GM18861 (cell line): ENCODE measurements at regions not wholly inside any gene's neighbourhood (a gene's known extent, or its start where the extent isn't known, plus 50 kb on each side); places are given as distances from the start of the nearest gene placed in this dataset.

Experiments
- ATAC-seq: cut with Tn5 transposase; IDR thresholded peaks from one replicate; pipeline ENCODE4 v1.9.1; 2021; ENCODE audit not compliant: unreplicated experiment

DNA sequence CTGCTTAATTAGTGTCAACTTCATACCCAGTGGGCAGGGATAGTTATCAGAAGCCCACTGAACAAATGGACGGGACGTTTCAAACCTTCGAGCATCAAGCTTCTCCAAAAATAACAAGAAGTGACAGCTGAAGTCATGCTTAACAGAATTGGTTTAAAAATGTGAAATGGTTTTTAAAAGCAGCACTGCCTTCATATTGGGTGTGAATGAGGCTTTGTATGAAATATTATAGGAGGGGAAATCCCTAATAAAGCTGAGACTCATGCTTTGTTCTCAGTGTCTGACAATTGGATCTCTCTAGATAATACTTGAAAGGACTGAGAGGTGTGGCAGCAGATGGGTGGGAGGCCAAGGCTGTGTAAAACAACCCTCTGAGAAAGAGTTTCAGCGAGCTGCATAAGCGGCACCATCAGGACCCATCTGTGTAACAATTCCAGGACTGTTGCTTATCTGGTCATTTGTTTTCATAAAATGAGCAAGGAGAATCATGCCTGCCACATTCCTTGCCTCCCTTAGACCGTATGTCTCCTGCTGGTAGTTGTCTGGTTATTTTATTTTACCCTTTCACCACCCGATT lies 667.7 kb downstream of the DIAPH3 start:
- no peak for ATAC-seq

DNA sequence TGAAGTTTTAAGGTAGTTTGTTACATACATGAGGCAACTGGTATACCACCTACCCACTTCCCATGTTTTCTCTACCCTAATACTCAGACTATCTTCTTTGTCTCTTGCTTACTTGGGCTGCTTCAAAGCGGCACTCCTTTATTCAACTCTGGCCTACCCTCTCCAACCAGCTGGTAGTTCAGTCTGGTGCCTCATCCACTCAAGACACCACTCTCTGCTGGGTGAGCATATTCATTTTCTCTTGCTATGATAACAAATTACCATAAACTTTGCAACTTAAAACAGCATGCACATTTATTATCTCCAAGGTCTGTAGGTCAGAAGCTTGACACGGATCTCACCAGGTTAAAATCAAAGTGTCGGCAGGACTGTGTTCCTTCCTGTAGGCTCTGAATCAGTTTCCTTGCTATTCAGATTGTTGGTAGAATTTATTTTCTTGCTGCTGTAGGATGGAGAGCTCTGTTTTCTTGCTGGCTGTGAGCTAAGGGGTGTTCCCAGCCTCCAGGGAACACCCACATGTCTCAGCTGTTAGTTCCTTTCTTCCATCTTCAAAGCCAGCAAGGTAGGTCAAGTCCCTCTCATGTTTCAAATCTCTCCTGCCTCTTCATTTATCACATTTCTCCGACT lies 666.0 kb downstream of the DIAPH3 start:
- no peak for ATAC-seq

DNA sequence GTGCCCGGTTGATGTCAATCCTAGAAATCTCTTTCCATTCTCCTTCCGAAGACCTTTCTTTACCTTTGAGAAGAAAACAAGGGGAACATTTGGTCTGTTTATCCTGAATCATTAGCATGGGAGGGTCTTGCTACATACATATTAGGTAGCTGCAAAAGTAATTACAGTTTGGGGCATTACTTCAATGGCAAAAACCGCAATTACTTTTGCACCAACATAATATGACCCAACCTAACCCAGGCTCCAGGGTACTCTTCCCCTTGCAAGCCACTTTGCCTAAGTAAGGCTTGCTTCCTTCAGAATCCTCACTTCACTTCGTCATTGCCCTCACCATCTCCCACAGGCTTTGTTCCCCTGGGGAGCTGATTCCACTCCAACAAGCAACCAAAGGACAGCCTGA lies 662.7 kb downstream of the DIAPH3 start:
- ATAC-seq = no peak

DNA sequence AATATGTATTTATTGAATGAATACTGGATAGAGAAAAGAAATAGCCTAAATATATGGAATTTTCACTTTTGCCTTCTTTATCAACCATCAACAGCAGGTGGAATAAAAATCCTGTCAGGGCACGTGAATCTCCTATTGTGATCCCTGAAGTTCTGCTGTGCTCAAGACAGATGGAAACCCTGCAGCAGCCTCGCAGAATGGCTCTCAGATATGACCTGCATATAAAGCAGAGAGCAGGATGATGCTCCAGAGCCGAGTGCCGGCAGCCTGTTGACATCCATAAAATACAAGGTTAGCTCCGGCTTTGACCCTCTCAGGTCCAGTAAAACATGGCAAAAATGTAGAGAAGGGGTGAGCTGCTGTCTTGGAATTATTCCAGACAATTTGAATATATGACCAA lies 659.3 kb downstream of the DIAPH3 start:
- no peak for ATAC-seq

DNA sequence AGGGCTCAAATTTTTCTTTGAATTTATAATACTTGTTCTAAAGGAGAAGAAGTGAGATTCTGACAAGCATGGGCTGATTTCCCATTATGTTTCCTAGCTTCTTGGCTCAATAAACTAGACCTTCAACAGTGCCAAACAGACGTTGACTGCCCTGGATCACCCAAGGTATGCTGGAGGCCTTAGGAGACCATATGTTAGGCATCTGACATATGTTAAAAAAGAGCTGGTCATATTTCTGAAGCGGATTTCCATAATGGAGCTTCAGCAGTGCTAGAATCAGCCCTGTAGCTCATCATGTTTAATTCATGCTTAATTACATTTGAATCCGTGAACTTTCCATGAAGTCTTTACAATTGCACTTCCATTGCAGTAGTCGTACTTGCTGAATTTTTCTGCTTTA lies 653.3 kb downstream of the DIAPH3 start:
- no peak for ATAC-seq

DNA sequence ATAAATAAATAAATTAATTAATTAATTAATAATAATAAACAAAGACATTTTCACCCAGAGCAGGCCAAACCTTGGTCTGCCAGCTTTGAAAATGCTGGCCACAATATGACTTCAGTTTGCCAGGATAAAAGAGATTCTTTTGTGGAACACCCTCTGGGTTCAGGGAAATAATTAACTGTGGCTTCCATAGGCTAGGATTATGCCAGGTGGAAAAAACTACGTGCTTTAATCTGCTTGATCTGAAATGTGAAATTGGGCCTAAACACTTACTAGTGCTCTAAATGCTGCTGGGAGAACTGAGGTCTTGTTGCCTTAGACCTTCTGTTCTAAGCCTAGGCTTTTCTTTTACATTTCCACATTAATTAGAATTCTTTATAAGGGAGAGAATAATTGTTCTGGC lies 650.0 kb downstream of the DIAPH3 start:
- no peak for ATAC-seq

DNA sequence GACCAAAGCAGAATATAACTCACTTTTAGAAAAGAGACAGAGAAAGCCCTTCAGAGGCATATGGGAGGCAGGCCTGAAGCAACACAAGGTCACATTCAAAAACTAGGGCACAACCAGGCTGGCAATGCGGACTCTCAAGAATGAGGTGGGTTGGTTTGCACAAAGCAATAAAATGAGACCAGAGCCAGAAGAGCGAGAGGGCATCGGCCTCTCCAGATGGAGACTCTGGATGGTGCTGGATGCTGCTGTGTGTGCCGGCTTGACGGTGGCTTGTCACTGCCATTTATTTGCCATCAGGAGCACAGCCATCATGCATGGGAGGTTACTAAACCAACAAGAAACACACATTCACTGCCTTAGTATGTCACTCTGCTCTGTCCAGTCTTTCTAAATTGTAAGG lies 649.4 kb downstream of the DIAPH3 start:
- no peak for ATAC-seq

DNA sequence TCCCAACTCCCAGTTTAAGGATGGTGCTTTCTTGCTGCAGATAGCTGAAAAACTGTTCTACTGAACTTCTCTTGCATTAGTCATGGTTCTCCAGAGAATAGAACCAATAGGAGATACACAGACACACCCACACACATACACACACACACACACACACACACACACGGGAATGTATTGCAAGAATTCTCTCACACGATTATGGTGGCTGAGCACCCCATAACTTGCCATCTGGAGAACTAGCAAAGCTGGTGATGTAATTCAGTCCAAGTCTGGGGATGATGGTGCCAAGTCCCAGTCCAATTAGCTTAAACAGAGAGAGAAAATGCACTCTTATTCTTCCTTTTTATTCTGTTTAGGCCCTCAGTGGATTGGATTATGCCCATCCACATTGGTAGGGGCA lies 643.9 kb downstream of the DIAPH3 start:
- no peak for ATAC-seq

DNA sequence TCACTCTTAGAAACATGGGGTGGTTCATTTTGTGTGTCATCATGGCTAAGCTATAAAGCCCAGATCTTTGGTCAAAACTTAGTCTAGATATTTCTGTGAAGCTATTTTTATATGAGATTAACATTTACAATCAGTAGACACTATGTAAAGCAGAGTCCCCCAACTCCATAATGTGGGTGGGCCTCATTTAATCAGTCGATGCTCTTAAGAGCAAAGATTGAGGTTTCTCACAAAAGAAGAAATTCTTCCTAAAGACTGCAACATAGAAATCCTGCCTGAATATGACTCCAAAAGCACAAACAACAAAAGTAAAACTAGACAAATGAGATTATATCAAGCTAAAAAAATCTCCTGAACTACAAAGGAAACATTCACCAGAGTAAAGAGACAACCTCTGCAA lies 642.2 kb downstream of the DIAPH3 start:
- ATAC-seq = no peak

DNA sequence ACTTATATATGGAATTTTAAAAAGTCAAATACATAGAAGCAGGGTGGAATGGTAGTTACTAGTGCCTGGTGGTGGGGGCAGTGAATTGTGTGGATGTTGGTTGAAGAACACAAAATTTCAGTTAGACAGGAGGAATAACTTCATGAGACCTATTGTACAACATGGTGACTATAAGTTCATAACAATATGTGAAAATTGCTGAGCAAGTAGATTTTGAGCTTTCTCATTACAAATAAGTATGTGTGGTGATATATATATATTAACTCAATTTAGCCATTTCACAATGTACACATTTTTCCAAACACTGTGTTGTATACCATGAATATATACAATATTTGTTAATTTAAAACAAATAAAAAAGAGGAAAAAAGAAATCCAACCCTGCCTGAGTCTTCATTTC lies 641.1 kb downstream of the DIAPH3 start:
- no peak for ATAC-seq

DNA sequence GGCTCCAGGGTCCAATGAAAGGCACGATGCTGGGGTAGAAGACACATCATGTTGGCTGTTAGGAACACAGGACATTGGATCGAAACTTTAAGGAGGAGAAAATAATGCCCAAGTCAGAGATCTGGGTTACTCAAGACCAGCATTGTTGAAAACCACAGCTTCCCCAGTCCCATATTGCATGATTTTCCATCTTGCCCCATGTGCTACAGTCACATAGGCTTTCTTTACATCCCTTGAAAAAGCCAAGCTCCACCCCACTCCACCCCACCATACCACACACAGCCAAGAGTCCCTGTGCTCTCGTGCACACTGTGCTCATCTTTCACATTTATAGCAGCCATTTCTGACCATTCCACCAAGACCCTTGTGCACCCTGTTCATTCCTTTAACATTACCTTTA lies 636.2 kb downstream of the DIAPH3 start:
- no peak for ATAC-seq

DNA sequence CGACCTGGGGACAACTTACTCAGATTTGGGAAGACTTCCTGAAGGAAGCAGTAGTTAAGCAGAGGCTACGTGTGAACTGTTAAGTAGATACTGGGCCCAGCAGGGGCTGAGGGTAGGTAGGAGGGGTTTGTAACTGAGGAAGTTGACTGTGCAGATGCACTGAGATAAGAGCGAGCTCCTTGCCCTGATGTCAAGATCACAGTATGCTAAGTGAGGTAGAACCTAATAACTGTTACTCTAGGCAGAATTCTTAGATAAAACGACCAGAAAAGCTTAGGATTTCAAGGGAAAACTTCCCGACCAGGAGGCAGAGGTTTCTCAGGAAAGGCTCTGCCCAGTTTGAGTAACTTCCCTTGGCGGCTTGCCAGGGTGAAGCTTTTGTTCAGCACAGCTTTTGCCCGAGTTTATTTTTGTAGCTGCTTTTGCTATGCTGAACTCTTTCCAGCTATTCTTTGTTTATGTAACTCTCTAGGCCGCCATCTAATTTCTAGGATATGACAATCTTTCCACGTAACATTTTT lies 632.1 kb downstream of the DIAPH3 start:
- ATAC-seq = no peak

DNA sequence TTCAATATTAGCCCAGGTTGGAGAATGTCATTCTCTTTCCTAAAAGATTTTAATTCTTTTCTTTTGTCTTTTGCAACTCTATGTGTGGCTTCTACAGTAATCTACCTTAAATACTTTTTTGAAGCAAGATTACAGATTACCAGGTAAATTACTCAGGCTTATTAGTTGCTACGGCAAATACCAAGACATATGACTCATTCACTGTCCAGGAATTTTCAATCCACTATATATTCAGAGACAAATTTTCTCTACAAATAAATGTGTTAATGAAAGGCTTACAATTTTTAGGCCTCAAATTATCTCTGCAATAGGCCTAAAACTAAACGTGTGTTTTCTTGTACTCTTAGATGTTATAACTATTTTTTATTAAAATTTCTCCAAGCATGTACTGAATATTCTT lies 631.3 kb downstream of the DIAPH3 start:
- ATAC-seq = no peak

DNA sequence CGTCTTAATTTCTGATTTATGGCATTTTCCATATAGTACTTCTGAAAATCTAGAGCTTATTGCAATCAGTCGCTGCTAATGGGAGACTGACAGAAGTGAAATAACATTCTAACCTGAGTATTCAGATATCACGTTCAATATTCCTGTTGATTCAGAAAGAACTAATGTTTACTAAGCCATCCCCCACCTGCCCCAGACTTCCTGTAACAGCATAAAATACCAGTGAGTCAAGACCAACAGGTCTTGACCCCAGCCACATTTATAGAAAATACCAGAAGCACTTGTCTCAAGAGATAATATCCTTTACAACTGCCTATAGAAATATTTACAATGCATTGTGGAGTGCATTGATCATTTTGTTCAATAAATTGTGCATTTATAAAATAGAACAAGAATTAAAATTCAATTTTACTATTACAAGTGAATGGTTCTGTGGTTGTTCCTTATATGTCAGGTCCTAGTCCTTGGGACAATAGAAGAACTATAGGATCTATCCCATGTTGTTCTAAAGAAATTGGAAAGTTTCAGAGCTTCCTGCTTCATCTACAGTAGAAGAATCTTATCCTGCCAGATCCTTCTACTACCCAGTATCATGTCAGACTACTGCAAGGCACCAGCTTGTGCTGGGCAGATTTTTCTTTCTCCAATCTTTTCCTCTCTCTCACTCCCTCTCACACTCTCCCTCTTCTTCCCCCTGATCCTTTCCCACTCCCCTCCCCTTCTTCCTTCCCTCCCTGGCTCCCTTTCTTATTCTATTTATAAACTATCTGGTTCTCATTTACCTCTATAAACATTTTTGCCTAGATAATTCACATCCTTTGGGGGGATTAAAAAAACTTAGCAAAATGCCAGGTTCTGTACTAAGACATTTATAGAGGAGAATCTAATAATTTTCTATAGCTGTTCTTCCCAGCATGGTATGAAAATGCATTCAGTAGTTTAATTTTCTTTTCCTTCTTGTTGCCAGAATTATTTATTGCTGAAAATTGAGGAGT lies 629.9 kb downstream of the DIAPH3 start:
- ATAC-seq = no peak

DNA sequence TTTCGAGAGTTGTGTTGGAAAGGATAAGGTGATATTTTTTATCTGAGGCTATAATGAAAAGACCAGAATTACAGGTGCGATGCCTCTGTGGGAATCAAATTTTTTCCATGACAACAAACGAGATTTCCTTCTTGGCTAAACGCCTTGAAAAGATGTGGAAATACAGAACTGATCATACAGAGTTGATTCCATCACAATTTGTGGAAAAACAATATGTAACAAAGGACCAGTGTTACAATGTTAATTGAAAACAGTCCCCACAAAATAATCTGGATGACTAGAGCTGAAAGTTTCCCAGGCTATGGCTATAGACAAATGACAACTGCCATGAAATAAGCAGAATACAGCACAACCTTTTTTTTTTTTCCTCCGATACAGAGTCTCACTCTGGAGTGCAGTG lies 628.9 kb downstream of the DIAPH3 start:
- no peak for ATAC-seq

DNA sequence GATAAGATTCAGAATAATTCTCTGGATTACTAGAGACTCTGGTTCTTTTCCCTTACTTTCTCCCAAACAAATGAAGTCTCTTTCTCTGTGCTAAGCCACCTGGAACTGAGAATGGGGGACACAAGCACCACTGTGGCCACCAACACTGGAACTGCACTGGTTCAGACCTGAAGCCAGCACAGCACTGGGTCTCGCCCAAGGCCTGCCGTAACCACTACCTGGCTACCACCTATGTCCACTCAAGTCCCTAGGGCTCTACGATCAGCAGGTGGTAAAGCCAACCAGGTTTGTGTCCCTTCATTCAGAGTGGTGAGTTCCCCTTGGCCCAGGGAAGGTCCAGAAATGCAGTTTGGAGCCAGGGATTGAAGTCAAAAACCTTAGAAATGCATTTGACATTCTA lies 626.2 kb downstream of the DIAPH3 start:
- no peak for ATAC-seq

DNA sequence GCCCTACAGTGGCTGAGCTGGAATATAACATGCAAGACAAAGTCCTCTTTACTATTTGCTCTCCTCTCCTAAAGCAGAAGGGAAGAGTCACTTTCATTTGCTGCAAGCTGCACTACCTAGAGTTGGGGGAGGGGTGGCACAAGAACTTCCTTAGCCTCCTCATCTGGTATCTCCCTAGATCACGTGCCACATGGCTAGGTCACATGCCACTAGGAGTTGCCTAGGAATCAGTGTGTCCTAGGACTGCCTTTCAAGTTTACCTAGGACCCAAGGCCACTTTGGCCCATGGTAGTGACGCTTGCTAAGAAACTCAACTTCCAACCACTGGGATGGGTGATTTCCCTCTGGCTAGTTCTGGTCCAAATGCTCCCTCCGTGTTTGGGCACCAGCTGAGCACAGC lies 625.2 kb downstream of the DIAPH3 start:
- ATAC-seq = no peak

DNA sequence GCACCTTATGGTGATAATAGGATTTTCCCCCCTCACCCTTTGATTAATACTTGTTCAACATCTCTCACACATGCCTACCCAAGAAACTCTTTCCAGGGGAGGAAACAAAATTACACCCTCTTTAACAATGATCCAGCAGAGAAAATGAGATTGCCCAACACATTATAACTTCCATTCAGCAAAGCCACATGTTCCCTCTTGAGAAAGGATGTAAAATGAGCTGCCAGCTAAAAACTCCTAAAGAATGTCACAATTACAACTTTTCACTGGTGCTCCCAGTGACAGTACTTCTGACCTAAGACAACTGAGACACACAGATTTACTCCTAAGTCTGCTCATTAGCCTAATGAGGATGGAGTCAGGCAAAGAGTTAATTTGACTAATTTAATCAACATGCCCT lies 621.4 kb downstream of the DIAPH3 start:
- no peak for ATAC-seq

DNA sequence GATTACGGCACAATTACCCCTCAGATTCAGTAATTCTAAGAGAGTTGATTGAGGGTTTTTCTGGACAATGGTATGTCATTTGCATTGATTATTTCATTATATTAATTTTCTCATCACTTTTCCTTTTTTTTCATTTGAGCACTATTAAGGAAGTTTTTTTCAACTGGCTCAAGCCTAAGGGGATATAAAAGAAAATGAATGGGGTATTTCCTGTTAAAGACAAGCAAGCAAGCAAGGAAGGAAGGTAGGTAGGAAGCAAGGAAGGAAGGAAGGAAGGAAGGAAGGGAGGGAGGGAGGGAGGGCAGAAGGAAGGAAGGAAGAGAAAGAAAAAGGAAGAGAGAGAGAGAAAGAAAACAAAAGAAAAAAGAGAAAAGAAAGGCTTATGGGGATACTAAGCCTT lies 620.3 kb downstream of the DIAPH3 start:
- ATAC-seq = no peak

DNA sequence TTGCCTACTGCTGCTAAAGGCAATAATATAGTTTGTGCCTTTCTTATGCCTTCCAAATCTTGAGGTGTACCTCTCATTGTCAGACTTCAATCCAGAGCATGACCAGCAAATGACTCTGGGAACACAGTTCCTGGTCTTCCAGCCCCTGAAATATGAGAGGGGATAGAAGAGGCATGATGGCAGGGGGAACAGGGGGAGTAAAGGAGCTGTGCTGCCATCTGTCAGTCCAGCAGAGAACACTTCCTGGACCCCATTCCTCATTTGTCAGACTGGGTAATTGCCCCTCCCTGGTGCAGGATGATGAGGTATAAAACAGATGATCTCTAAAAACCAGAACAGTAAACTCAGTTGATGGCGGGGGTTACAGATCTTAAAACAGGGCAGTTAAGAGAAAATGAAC lies 618.7 kb downstream of the DIAPH3 start:
- ATAC-seq = no peak

DNA sequence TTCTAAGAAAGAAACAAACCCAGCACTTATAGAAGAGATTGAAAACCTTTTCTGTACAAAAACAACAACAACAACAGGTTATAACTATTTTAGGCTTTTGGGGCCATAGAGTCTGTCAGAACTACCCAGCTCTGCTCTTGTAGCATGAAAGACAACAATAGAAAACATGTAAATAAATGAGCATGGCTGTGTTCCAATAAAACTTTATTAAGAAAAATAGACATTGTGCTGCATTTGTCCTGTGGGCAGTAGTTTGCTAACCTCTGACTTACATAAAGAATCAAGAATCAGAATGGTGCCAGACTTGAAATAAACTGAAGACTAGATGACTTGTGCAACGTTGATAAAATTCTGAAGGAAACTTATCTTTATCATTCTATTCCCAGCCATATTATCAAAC lies 617.5 kb downstream of the DIAPH3 start:
- no peak for ATAC-seq

DNA sequence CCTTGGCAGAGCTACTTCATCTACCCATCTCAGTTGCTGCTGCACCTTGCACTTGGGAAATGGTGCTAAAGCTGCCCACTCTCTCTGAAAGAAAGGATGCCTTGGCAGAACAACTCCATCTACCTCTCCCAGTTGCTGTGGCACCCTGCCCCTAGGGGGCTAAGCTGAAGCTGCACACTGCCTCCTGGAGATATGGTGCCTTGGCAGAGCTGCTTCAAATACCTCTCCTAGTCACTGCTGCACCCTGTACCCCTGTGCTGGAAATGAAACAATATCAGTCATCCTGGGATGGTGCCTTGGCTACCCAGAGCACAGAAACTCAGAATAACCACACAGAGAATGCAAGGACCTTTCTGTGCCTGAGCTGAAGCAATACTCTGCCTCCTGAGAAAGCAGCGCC lies 615.8 kb downstream of the DIAPH3 start:
- no peak for ATAC-seq
